Upper lobe of left lung (tissue), 4 donors: ENCODE measurements at regions not wholly inside any gene's neighbourhood (a gene's known extent, or its start where the extent isn't known, plus 50 kb on each side); places are given as distances from the start of the nearest gene placed in this dataset.

Source experiments
- CTCF ChIP-seq, 6 experiments: fragments of 450-650 bp in 4 of 6; fragments of 200-600 bp in 2 of 6; sonication (generic) in 2 of 6; IDR thresholded peaks; one replicate each; pipeline ENCODE4 v1.5.1; 2016 to 2019; ENCODE audit warnings: antibody characterized with exemption in 6 of 6
- POLR2AphosphoS5 ChIP-seq, 2 donors: sonication (generic); formaldehyde crosslinking; IDR thresholded peaks; one replicate each; pipeline ENCODE4 v1.5.1; 2017; ENCODE audit warnings: antibody characterized with exemption in 2 of 2

DNA sequence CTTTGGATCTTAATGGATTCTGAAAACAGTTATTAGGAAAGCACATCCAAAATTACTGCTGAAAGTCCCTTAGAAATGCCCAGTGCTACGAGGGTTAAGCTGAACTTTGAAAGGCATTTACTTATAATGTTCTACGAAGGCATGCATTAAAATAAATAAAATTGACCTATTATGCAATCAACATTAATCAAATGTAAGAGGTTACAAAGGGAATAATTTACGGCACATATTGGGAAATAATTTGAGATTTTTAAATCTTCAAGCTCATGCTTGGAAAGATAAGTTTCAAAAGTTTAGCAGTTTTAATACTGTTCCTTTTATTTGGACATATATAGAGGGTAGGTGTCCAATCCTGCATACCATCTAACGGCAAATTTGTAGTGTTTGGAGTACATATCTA lies 1564.1 kb upstream of the DDX18 start:
- TF ChIP-seq CTCF (IDR thresholded peaks at IDR 0.05), result no peak
- TF ChIP-seq POLR2AphosphoS5 (IDR thresholded peaks at IDR 0.05), result no peak
